Gastroesophageal sphincter (tissue), 4 donors: ENCODE measurements at regions not wholly inside any gene's neighbourhood (a gene's known extent, or its start where the extent isn't known, plus 50 kb on each side); places are given as distances from the start of the nearest gene placed in this dataset.

ENCODE experiments used
- ATAC-seq: fragments of 150-250 bp; one replicate; pipeline ENCODE4 v1.9.1; 2016; ENCODE audit warnings: mild to moderate bottlenecking, moderate library complexity
- H3K27ac ChIP-seq, 4 donors: fragments of 200-600 bp; sonication (generic) in 3 of 4; 1 replicate in 3 of 4; 2 replicates in 1 of 4; pipeline ENCODE4 v1.5.1; 2016 to 2019
- H3K27me3 ChIP-seq: fragments of 200-600 bp; sonication (generic); one replicate; pipeline ENCODE4 v1.5.1; 2019
- H3K36me3 ChIP-seq, 2 donors: fragments of 200-600 bp; sonication (generic); one replicate each; pipeline ENCODE4 v1.5.1; 2019; ENCODE audit warnings: control low read depth in 1 of 2
- H3K4me1 ChIP-seq, 3 donors: fragments of 200-600 bp; sonication (generic); 1 replicate in 2 of 3; 2 replicates in 1 of 3; pipeline ENCODE4 v1.5.1; 2016 to 2019; ENCODE audit warnings: control low read depth in 2 of 3
- H3K4me3 ChIP-seq, 2 donors: fragments of 200-600 bp; sonication (generic); one replicate each; pipeline ENCODE4 v1.5.1; 2019; ENCODE audit warnings: mild to moderate bottlenecking in 1 of 2, moderate library complexity in 1 of 2
- H3K9me3 ChIP-seq, 3 donors: fragments of 200-600 bp; sonication (generic); one replicate each; pipeline ENCODE4 v1.5.1; 2017 to 2019; ENCODE audit warnings: control low read depth in 2 of 3
- CTCF ChIP-seq, 4 experiments: fragments of 200-600 bp in 2 of 4; fragments of 450-650 bp in 2 of 4; sonication (generic) in 1 of 4; IDR thresholded peaks; one replicate each; pipeline ENCODE4 v1.5.1; 2017 to 2019; ENCODE audit warnings: antibody characterized with exemption in 4 of 4, mild to moderate bottlenecking in 2 of 4, moderate library complexity in 2 of 4
- EP300 ChIP-seq: sonication (generic); formaldehyde crosslinking; IDR thresholded peaks from one replicate; pipeline ENCODE4 v1.6.1; 2017; ENCODE audit warnings: antibody characterized with exemption, mild to moderate bottlenecking
- POLR2A ChIP-seq, 2 donors: fragments of 450-650 bp; IDR thresholded peaks; one replicate each; pipeline ENCODE4 v1.6.1; 2017; ENCODE audit warnings: antibody characterized with exemption in 2 of 2, mild to moderate bottlenecking in 2 of 2, moderate library complexity in 1 of 2
- POLR2AphosphoS5 ChIP-seq: sonication (generic); formaldehyde crosslinking; IDR thresholded peaks from one replicate; pipeline ENCODE4 v1.6.1; 2017; ENCODE audit warnings: antibody characterized with exemption
- WGBS, 2 donors: methylation state at CpG; one replicate each; pipeline ENCODE4 v1.1.5; 2018; ENCODE audit warnings: low coverage in 1 of 2; 5-methylcytosine and 5-hydroxymethylcytosine counted together

DNA sequence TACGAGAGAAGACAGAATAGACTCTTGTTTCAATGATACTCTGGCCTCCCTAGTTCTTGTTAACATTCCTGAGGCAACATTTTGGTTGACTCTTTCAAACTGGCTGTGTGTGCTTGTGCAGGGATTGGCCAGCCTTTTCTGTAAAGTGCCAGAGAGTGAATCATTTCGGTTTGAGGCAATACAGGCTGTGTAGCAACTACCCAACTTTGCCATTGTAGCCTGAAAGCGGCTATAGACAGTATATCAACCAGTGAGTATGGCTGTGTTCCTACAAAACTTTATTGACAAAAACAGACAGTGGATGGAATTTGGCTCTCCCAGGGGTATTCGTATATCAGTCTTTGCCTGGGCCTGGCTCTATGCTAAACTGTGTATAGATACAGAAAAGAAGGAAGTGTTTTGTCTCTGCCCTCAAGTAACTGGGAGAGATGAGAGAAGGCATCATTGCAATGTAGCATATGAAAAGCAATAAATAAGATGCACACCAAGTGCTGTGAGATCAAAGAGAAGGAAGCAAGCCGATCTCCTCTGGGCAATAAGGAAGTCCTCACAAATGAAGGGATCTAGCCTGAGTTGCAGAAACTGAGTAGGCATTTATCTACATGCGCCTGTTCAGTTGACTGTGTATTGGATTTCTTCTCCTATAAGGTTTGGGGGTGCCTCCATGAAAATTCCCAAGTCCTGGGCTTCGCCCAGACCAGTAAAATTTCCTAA lies 568.0 kb upstream of the KLF4 start:
- Histone ChIP-seq H3K9me3 (no peaks in the 10 kb centered on the region), H3K4me3 (no peak overlapping the region), H3K36me3 (no peaks in the 10 kb centered on the region), H3K4me1 (peaks cover 9 to 40% (median 10%) of the 10 kb centered on the region in 3 donors), H3K27ac (peak overlapping the region in 3 of 4 donors; percentile 48 to 65 (median 57)), H3K27me3 (no peaks in the 10 kb centered on the region)
- 52 to 64% methylated on average over 7 of the region's 7 CpGs for whole genome bisulfite sequencing, 2 donors
- peak; percentile 86 for ATAC-seq
- TF ChIP-seq EP300 (no peak), POLR2AphosphoS5 (peak; percentile 74)

GRCh38 chr9:108056805-108057386 lies 567.3 kb upstream of the KLF4 start:
- Histone ChIP-seq H3K4me3 (no peak overlapping the region), H3K4me1 (peaks cover 9 to 41% (median 10%) of the 10 kb centered on the region in 3 donors), H3K27me3 (no peaks in the 10 kb centered on the region), H3K36me3 (no peaks in the 10 kb centered on the region), H3K9me3 (no peaks in the 10 kb centered on the region), H3K27ac (peak overlapping the region in 3 of 4 donors; percentile 48 to 65 (median 57))
- ATAC-seq: peak; percentile 76
- 15 to 18% methylated on average over 1 of the region's 1 CpG for WGBS, 2 donors
- TF ChIP-seq EP300 (no peak), POLR2AphosphoS5 (peak; percentile 41)

DNA sequence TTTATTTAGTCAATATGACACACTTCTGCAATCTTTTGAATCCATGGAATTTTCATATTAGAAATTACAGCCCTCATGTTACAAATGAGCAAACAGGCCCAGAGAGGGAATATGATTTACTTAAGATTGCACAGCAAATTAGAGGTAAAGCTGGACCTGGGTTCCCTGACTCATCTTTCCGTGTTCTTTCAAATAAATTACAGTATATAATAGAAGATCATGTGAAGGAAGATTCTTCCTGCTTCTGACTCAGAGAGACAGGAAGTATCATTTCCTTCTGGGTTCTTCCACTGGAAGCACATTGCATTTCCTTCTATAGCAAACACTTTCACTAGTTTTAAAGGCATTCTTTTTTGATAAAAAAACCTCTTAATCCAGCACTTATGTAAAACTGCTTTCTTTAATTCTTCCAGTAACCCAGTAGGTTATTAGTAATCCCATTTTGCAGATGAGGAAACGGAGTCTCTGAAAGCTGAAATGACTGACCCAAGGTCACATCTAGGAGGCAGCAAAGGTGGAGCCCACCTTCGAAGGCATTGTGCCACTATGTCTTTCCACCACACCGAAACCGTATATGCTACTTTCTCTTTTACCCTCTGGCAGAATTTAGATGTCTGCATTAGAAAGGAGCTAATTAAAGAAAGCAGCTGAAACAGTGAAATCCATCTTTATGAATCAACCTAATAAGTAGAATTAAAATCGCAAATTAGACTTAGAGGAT lies 566.7 kb upstream of the KLF4 start:
- Histone ChIP-seq H3K27me3 (no peaks in the 10 kb centered on the region), H3K9me3 (no peaks in the 10 kb centered on the region), H3K36me3 (no peaks in the 10 kb centered on the region), H3K4me1 (peaks cover 9 to 41% (median 10%) of the 10 kb centered on the region in 3 donors), H3K4me3 (no peak overlapping the region), H3K27ac (peak overlapping the region in 3 of 4 donors; percentile 38 to 65 (median 48))
- WGBS, 2 donors: 54 to 83% methylated on average over 3 to 6 of the region's 6 CpGs
- no peak for TF ChIP-seq POLR2AphosphoS5
- no peak for TF ChIP-seq CTCF (IDR thresholded peaks at IDR 0.05)
- TF ChIP-seq EP300: no peak
- no peak for TF ChIP-seq POLR2A (IDR thresholded peaks at IDR 0.05)
- no peak for ATAC-seq

DNA sequence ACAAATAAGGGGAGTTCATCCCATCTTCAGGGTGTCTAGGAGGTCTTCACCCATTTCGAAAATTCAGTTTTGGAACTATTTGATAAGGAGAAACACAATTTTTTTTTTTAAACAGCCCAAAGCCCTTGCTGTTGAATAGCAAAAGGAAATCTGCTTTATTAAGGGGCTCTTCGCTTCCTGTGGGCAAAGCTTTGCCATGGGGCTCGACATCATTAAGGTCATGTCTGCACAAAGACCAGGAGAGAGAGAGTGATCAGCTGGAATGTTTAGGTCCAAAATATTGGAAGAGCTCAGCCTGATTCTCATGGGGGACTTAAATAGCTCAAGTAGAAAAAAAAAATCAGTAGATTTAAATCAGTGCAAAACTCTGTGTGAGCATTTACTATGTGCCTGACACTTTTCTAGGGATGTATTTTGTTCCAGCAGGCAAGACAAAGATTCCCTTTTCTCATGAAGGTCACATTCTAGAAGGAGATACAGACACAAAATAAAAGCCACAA lies 564.6 kb upstream of the KLF4 start:
- H3K36me3 ChIP-seq: no peaks in the 10 kb centered on the region
- H3K27me3 ChIP-seq: no peaks in the 10 kb centered on the region
- 62 to 69% methylated on average over 2 to 3 of the region's 3 CpGs for WGBS, 2 donors
- H3K4me1 ChIP-seq: peaks cover 9 to 41% (median 10%) of the 10 kb centered on the region in 3 donors
- H3K27ac ChIP-seq: peak overlapping the region; percentile 67 to 75 (median 73)
- no peak for TF ChIP-seq POLR2A (IDR thresholded peaks at IDR 0.05)
- TF ChIP-seq EP300: no peak
- no peak for TF ChIP-seq CTCF (IDR thresholded peaks at IDR 0.05)
- TF ChIP-seq POLR2AphosphoS5: no peak
- no peak for ATAC-seq
- no peaks in the 10 kb centered on the region for H3K9me3 ChIP-seq
- H3K4me3 ChIP-seq: no peak overlapping the region

DNA sequence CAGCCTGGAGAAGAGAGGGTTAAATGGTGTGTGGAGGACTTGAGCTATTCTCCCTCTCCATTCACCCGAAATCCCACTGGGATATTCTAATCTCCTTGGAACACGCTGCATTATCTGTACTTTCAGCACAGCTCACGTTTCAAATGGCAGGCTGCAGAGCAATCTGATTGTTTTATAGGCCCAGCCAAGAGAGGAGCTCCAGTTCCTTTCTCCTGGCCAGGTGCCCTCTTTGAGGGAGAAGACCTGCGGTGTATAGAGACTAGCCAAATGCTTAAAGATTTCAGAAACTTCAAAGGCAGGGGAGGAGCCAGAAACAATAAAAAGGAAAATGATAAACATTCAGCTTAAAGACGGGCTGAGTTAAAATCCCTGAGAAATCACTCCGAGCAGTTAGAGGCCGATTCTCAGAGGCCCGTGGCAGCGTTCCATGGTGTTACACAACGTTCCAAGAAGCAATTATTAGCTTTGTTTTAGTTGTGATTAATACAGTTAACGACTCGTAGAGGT lies 564.0 kb upstream of the KLF4 start:
- no peaks in the 10 kb centered on the region for H3K27me3 ChIP-seq
- H3K4me1 ChIP-seq: peaks cover 9 to 41% (median 10%) of the 10 kb centered on the region in 3 donors
- H3K27ac ChIP-seq: peak overlapping the region; percentile 67 to 75 (median 73)
- 2 to 3% methylated on average over 8 to 12 of the region's 12 CpGs for WGBS, 2 donors
- TF ChIP-seq POLR2AphosphoS5 (peak; percentile 67), POLR2A (IDR thresholded peaks at IDR 0.05) (no peak), CTCF (IDR thresholded peaks at IDR 0.05) (no peak), EP300 (no peak)
- no peaks in the 10 kb centered on the region for H3K9me3 ChIP-seq
- no peak overlapping the region for H3K4me3 ChIP-seq
- ATAC-seq: peak; percentile 62
- no peaks in the 10 kb centered on the region for H3K36me3 ChIP-seq
